ENCODE measurements at regions not wholly inside any gene's neighbourhood (a gene's known extent, or its start where the extent isn't known, plus 50 kb on each side); places are given as distances from the start of the nearest gene placed in this dataset.

GRCh38 chr5:45826055-45826454, 129.9 kb upstream of the HCN1 start:
- Histone ChIP-seq H2AFZ (ENCODE audit: low read depth, low read length, severe bottlenecking) (no peak overlapping the region), H3K36me3 (ENCODE audit: low read length) (no peaks in the 10 kb centered on the region), H4K20me1 (ENCODE audit: low read depth, low read length) (no peaks in the 10 kb centered on the region), H3F3A (ENCODE audit: insufficient read depth) (no peaks in the 10 kb centered on the region), H3K9me2 (replicated peaks; ENCODE audit: insufficient read depth, low read length) (no peaks in the 10 kb centered on the region), H3K4me3 (ENCODE audit: insufficient read depth, low read length, poor library complexity, severe bottlenecking) (no peak overlapping the region), H3K27ac (ENCODE audit: low read depth, low read length) (no peak overlapping the region), H3K9me3 (ENCODE audit: insufficient read depth, low read length) (no peaks in the 10 kb centered on the region), H3K9ac (ENCODE audit: low read length) (no peak overlapping the region), H3K27me3 (ENCODE audit: low read length) (no peaks in the 10 kb centered on the region), H3K79me2 (ENCODE audit: insufficient read depth, low read length) (no peaks in the 10 kb centered on the region), H3K4me2 (ENCODE audit: low read depth, low read length, poor library complexity, severe bottlenecking) (no peak overlapping the region)
- TF ChIP-seq EZH2phosphoT487 (conservative IDR thresholded peaks at IDR 0.05; ENCODE audit: low read length) (no peak), CTCF (IDR thresholded peaks at IDR 0.05; ENCODE audit: insufficient read depth, low read length, poor library complexity, severe bottlenecking) (no peak)

GRCh38 chr5:45800331-45800730, 104.2 kb upstream of the HCN1 start:
- peaks cover 17% of the 10 kb centered on the region; the same call in 1 of the 2 replicates for H3K9me3 ChIP-seq (ENCODE audit: insufficient read depth, low read length)
- no peaks in the 10 kb centered on the region for H3K36me3 ChIP-seq (ENCODE audit: low read length)
- H3K4me2 ChIP-seq (ENCODE audit: low read depth, low read length, poor library complexity, severe bottlenecking) = no peak overlapping the region
- H4K20me1 ChIP-seq (ENCODE audit: low read depth, low read length) = no peaks in the 10 kb centered on the region
- no peak overlapping the region for H2AFZ ChIP-seq (ENCODE audit: low read depth, low read length, severe bottlenecking)
- no peaks in the 10 kb centered on the region for H3F3A ChIP-seq (ENCODE audit: insufficient read depth)
- H3K4me3 ChIP-seq (ENCODE audit: insufficient read depth, low read length, poor library complexity, severe bottlenecking) = no peak overlapping the region
- H3K9ac ChIP-seq (ENCODE audit: low read length) = no peak overlapping the region
- TF ChIP-seq EZH2phosphoT487 (conservative IDR thresholded peaks at IDR 0.05; ENCODE audit: low read length) = no peak
- no peak for TF ChIP-seq CTCF (IDR thresholded peaks at IDR 0.05; ENCODE audit: insufficient read depth, low read length, poor library complexity, severe bottlenecking)
- H3K27me3 ChIP-seq (ENCODE audit: low read length) = no peaks in the 10 kb centered on the region
- H3K9me2 ChIP-seq (replicated peaks; ENCODE audit: insufficient read depth, low read length) = no peaks in the 10 kb centered on the region
- H3K79me2 ChIP-seq (ENCODE audit: insufficient read depth, low read length) = no peaks in the 10 kb centered on the region
- H3K27ac ChIP-seq (ENCODE audit: low read depth, low read length) = no peak overlapping the region

- H2AFZ ChIP-seq (ENCODE audit: low read depth, low read length, severe bottlenecking) = no peak overlapping the region
- no peaks in the 10 kb centered on the region for H3F3A ChIP-seq (ENCODE audit: insufficient read depth)
- H3K36me3 ChIP-seq (ENCODE audit: low read length) = no peaks in the 10 kb centered on the region
- no peak overlapping the region for H3K4me2 ChIP-seq (ENCODE audit: low read depth, low read length, poor library complexity, severe bottlenecking)
- no peak overlapping the region for H3K4me3 ChIP-seq (ENCODE audit: insufficient read depth, low read length, poor library complexity, severe bottlenecking)
- no peaks in the 10 kb centered on the region for H3K27me3 ChIP-seq (ENCODE audit: low read length)
- no peak overlapping the region for H3K27ac ChIP-seq (ENCODE audit: low read depth, low read length)
- no peak overlapping the region for H3K9ac ChIP-seq (ENCODE audit: low read length)
- no peaks in the 10 kb centered on the region for H4K20me1 ChIP-seq (ENCODE audit: low read depth, low read length)
- no peaks in the 10 kb centered on the region for H3K9me2 ChIP-seq (replicated peaks; ENCODE audit: insufficient read depth, low read length)
- no peaks in the 10 kb centered on the region for H3K79me2 ChIP-seq (ENCODE audit: insufficient read depth, low read length)
- peaks cover 17% of the 10 kb centered on the region; the same call in 1 of the 2 replicates for H3K9me3 ChIP-seq (ENCODE audit: insufficient read depth, low read length)
- no peak for TF ChIP-seq CTCF (IDR thresholded peaks at IDR 0.05; ENCODE audit: insufficient read depth, low read length, poor library complexity, severe bottlenecking)
- no peak for TF ChIP-seq EZH2phosphoT487 (conservative IDR thresholded peaks at IDR 0.05; ENCODE audit: low read length)
Observed at GRCh38 chr5:45799388-45799787, 103.2 kb upstream of the HCN1 start.
